Activated naive CD4-positive, alpha-beta T cell treated with anti-CD3 and anti-CD28 coated beads, Interleukin-2, amount 50 U/mL, for 72 hours (primary cell): ENCODE measurements at regions not wholly inside any gene's neighbourhood (a gene's known extent, or its start where the extent isn't known, plus 50 kb on each side); places are given as distances from the start of the nearest gene placed in this dataset.

ENCODE experiments used
- ATAC-seq, 2 donors: fragments of 150-1000 bp; cut with Tn5 transposase; 2 replicates each; pipeline ENCODE4 v1.10.0; 2021; ENCODE audit warnings: mild to moderate bottlenecking in 2 of 2, moderate library complexity in 2 of 2
- DNase-seq, 2 donors: peaks; one replicate each; pipeline ENCODE4 v3.0.0; 2021 to 2022; ENCODE audit warnings: low spot score in 2 of 2
- H3K27ac Mint-ChIP-seq, 2 donors: one replicate each; pipeline ENCODE4 v1.8.0; 2022; ENCODE audit warnings: mild to moderate bottlenecking in 2 of 2, mixed read lengths in 2 of 2
- H3K36me3 Mint-ChIP-seq, 2 donors: one replicate each; pipeline ENCODE4 v1.8.0; 2022; ENCODE audit warnings: mixed read lengths in 2 of 2
- H3K9me3 Mint-ChIP-seq, 2 donors: one replicate each; pipeline ENCODE4 v1.8.0; 2022; ENCODE audit warnings: mixed read lengths in 2 of 2

DNA sequence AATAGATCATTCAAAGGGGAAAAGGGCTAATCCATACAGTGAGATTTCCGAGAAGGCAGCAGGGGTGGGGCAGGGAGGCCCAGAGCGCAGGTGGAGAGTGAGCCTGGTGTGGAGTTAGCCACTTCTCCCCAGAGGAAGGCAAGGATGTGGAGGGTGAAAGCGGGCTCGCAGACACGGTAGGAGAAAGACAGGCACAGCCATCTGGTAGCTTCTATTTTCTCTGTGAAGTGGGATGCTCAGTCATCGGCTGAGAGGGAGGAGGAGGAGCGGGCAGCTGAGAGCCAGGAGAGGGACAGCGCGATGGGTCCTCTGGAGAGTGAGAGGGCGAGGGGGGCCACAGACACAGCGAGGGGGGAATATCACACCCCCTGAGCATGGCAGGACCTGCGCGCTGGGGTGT, 153.3 kb upstream of the NDUFV2 start:
- no peak overlapping the region for H3K27ac Mint-ChIP-seq

DNA sequence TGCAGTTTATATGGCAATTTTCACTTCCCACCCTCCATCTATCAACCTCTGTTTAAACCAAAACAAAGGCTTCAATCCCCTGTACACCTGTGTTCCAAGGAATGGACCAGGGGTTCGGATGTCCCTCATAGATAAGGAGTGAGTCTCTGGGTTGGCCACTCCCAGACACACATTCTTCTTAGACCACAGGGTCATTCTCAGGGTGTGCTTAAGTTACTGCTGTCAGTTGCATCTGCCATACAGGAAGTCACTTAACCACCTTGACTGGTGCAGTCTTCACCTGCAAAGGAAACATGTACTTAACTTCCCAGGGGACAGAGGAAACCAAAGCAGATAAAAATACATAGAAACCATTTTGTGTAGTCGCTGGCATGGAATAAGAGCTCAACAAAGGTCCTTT, 151.0 kb upstream of the NDUFV2 start:
- no peak for DNase-seq
- Mint-ChIP-seq H3K27ac (no peak overlapping the region), H3K9me3 (peaks cover 0 to 2% of the 10 kb centered on the region in 2 donors), H3K36me3 (no peaks in the 10 kb centered on the region)
- no peak for ATAC-seq

More for the DNA sequence above, 153.3 kb upstream of the NDUFV2 start:
- no peak for DNase-seq
- no peak for ATAC-seq
- Mint-ChIP-seq H3K9me3 (peaks cover 0 to 4% of the 10 kb centered on the region in 2 donors), H3K36me3 (no peaks in the 10 kb centered on the region)

DNA sequence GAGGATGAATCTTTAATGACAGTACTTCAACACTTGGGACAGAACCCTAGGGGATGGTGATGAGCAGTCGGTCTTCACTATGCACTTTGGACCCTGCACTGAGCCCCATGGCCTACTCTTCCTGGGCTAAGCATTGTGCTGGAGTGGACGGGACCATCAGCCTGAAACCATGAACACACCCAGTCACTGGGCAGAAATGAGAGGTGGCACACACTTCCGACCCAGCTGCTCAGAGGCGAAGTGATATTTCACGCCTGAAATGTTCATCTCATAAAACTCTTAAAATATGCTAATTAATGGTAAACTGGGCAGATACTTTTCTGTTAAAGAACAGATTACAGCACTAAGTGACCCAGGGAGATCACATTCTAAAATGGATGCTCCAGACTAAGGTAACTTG, 150.3 kb upstream of the NDUFV2 start:
- no peaks in the 10 kb centered on the region for H3K9me3 Mint-ChIP-seq
- H3K36me3 Mint-ChIP-seq: no peaks in the 10 kb centered on the region
- H3K27ac Mint-ChIP-seq: no peak overlapping the region
- ATAC-seq (no peak), DNase-seq (no peak)

DNA sequence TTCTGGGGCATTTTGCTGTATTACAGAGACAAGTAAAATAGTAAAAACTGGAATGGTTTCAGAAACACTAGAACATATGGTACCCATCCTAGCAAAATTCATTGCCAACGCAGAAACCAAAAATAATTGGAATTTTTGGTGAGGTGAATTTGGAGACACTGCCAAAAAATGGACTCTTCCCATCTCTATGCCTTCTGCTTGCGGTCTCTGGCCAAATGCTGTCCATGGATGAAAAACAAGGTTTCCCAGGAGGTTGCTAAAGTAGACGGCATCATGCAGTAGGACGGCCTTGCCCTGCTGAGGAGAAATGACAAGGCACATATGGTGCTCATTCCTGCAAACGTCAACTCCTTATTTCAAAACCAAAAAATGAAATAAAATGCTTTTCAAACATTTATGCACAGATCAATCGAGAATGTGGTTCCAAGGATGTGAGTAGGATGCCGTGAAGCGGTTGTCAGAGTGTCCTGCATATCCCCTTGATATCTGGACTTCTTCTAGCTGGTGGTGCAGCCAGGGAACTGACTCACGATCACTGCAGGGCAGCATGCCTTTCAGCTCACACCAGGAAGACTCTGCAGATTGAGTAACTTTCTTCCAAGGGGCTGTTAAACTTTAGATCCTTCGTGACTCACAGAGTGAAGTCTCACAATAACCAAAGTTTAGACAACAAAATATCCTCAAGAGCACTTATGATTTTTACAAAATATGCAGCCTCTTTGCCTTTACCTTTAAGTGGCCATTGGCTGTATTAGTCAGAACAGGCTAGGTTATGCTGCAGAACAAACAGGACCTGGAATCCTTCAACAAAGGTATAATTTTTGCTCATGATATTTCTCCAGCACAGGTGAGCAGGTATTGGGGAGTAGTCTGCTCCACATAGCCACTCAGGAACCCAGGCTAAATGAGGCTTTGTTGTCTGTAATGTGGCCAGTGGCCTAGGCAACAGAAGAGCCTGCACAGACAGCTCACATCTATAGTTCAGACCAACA, 149.4 kb upstream of the NDUFV2 start:
- no peak overlapping the region for H3K27ac Mint-ChIP-seq
- H3K9me3 Mint-ChIP-seq: no peaks in the 10 kb centered on the region
- no peaks in the 10 kb centered on the region for H3K36me3 Mint-ChIP-seq
- no peak for DNase-seq
- ATAC-seq: no peak

DNA sequence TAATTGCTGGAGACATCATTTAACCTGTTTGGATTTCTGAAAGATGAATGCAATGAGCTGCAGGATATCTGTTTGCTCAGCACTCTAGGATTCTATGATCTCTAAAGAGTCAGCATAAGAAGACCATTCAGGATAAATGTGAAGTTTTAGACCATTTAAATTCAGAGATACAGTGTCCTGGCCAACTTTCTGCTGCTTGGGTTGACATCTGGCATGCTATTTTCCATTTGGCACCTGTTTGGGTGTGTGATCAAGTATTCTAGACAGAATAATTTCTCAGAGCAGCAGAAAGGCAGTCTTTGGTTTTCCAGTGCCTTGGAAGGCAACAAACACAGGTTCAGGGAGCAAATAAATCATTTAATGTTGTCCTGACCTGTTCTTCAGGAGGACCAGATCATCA, 144.8 kb upstream of the NDUFV2 start:
- H3K9me3 Mint-ChIP-seq: no peaks in the 10 kb centered on the region
- DNase-seq (no peak), ATAC-seq (no peak)
- no peaks in the 10 kb centered on the region for H3K36me3 Mint-ChIP-seq
- H3K27ac Mint-ChIP-seq: no peak overlapping the region

DNA sequence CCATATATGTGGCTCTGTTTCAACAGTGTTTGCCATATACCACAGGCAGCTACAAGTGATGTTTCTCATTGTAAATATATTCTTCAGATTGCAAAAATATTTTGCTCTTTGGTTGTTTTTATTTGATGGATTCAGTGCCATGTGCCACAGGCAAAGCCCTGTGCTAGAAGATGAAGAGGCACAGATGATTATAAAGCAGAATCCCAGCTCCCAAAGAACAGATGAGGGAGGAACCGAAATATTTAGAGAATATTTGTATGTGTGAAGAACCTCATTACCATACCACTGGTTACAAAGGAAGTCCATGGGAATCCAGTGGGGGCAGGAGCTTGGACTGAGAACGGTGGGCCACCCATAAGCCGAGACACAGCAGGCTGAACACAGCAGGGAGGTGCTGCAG, 143.8 kb upstream of the NDUFV2 start:
- ATAC-seq (no peak), DNase-seq (no peak)
- no peak overlapping the region for H3K27ac Mint-ChIP-seq
- H3K9me3 Mint-ChIP-seq: no peaks in the 10 kb centered on the region
- H3K36me3 Mint-ChIP-seq: no peaks in the 10 kb centered on the region

DNA sequence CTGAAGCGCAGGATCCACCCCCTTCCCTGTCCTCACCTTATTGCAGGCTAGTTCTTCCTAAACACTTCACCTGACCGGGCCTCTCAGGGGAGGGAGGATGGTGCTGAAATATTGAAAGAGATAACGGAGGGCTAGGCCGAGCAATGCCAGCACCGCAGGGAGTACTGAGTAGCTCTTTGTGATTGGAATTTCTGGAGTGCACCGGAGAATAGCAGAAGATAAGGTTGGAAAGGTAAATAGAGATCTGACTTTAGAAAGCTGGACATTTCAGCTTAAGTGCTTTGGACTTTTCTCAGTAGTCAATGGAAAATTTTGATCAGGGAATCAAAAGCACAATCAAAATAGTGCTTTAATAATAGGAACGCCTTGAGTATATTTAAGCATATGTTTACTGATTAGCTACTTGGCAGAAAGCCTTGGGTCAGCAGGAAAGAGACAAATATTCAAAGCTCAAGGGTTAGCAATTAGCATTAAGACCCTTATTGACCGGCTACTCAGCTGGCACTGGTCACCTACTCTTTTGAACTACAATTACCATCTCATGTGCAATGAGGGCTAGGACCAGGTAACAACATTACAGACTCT, 142.9 kb upstream of the NDUFV2 start:
- H3K27ac Mint-ChIP-seq: peak overlapping the region in 1 of 2 donors; percentile 67
- ATAC-seq (no peak), DNase-seq (no peak)
- no peaks in the 10 kb centered on the region for H3K36me3 Mint-ChIP-seq
- no peaks in the 10 kb centered on the region for H3K9me3 Mint-ChIP-seq

DNA sequence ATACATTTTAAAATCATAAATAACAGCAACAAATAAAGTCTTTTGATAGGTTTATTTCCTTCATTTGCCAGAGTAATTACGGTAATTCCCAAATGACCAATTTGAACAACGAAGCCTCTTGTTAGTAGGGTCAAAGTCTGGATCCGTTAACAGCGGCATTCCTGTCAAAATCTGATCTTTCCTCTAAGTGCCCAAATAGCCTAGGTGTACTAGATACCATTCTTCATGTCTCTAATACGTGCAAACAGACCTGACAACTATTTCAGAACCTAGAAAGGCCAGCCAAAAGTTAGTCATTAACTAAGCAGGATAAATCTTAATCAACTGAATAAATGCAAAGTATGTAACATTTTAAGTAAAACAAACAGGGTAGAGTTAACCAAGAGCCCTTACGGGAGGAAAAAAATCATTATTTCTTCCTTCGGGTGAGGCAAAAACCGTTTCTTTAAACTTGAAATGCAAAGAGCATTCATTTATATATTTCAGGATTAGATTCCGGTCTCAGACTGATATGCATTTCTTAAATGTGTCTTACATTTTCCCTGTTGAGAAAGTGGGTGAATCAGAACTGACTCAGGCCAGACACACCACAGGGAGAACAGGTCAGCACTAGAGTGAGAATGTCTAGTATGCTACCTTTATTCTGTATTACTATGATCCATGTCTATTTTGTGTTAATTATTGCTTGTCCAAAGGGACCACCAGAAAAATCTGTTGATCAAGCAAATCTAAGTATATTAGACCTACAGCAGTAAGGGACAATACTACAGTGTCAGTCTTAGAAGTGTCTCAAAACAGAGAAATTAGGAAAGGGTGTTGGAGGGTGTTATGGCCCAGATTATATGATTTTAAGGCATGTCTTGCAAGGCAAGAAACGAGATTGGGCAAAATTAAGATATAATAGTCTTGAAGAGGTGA, 141.5 kb upstream of the NDUFV2 start:
- no peaks in the 10 kb centered on the region for H3K36me3 Mint-ChIP-seq
- no peaks in the 10 kb centered on the region for H3K9me3 Mint-ChIP-seq
- DNase-seq: no peak
- H3K27ac Mint-ChIP-seq: no peak overlapping the region
- ATAC-seq: no peak

DNA sequence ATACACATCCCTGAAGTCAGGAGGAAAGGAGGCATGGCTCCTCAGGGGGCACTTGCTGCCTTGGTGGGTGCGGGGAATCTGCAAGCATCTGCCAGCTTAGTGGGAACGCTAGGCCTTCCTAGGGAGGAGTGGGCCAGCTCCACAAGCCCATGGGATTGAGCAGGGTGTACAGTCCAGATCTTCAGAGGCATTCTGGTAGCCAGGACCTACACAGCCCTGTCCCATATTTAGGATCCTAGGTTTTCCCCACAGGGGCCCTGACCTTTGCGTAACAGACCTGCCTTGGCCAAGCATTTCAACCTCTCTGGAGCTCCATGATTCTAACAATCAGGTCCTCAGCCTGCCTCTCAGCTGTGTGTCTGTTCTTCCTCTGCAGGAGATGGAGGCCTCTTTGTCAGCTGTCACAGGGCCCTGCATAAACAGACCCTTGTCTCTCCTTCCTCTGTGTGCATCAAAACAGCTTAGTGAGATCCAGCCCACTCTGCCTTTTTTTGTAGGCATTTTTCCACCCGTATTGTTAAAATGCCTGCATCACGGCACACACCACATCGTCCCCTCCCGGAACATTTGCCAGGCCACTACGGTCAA, 140.2 kb upstream of the NDUFV2 start:
- H3K9me3 Mint-ChIP-seq: no peaks in the 10 kb centered on the region
- no peaks in the 10 kb centered on the region for H3K36me3 Mint-ChIP-seq
- H3K27ac Mint-ChIP-seq: no peak overlapping the region
- DNase-seq: no peak
- ATAC-seq: no peak

DNA sequence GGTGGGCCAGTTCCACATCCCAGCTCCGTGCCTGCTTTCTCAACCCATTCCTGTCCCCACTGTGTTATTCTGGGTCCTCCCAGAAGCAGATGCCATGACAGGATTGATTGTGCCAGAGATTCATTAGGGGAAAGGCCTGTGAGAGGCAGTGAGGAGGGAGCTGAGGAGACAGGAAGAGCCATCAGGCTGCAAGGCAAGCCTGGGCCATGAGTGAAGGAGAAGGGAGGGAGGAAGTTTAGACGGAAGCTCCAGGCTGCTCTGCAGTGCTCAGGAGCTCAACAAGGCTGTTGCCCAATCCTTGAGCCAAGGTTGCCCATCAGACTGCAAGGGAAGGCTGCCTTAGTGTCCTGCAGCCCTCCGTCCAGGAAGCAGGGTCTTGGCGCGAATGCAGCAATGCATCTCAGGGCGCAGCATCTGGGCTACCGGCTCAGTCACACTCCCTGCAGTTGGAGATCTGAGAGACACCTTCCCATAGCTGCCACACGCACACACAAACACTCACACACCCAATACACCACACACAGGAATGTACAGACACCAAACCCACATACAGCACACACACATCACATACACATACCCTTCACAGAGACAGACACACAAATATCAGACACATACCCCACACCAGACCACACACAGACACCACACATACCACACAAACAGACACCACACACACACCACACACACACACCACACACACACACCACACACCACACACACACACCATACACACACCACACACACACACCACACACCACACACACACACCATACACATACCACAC, 139.5 kb upstream of the NDUFV2 start:
- no peaks in the 10 kb centered on the region for H3K9me3 Mint-ChIP-seq
- no peaks in the 10 kb centered on the region for H3K36me3 Mint-ChIP-seq
- peak overlapping the region in 1 of 2 donors; percentile 16 for H3K27ac Mint-ChIP-seq
- DNase-seq (no peak), ATAC-seq (no peak)

DNA sequence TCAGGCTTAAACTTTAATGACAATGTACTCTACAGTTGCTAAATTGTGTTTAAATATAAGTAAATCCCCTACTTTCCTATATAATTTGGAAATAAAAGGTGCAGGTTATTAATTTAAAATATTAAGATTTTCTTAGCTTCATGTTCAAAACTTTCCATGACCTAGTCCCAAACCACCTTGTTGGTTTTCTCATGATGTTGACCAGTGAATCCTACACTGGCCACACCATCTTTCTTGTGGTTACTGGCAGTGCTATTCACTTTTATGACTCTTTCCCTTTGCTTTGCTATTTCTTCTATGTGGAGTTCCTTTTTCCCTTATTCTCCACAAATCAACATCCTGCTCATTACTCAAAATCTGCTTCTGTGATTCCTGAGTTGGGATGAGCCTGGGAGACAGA, 138.6 kb upstream of the NDUFV2 start:
- no peak overlapping the region for H3K27ac Mint-ChIP-seq
- H3K36me3 Mint-ChIP-seq: no peaks in the 10 kb centered on the region
- H3K9me3 Mint-ChIP-seq: no peaks in the 10 kb centered on the region
- ATAC-seq (no peak), DNase-seq (no peak)

DNA sequence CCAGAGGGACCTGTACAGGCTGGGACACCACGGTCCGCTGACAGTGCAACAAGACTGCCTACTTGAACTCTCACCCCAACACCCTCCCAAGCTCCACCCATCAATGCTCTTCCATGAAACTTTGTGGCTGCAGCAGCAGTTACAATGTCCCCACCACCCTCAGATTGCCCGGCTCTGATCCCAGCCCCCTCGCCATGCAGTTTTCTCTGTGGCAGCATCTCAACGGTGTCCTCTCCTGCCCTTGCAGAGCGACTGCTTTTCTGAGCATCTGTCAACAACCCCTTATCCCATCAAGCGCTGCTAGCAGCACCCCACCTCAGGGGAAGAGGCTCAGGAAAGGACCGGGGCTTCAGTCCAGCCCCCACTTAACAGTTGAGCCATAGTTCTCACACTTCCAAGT, 137.1 kb upstream of the NDUFV2 start:
- DNase-seq: no peak
- ATAC-seq: no peak
- Mint-ChIP-seq H3K36me3 (no peaks in the 10 kb centered on the region), H3K9me3 (no peaks in the 10 kb centered on the region), H3K27ac (no peak overlapping the region)

DNA sequence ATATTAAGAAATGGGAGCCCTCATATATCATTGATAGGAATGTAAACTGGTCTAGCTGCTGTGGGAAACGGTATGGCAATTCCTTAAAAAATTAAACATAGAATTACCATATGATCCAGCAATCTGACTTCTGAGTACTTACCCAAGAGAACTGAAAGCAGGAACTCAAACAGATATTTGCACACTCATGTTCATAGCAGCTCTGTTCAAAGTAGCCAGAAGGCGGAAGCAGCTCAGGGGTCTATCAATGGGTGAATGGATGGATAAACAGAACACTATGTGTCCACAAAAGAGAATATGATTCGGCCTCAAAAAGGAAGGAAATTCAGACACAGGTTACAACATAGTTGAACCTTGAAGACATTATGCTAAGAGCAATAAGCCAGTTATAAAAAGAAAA, 135.7 kb upstream of the NDUFV2 start:
- H3K36me3 Mint-ChIP-seq: no peaks in the 10 kb centered on the region
- DNase-seq (no peak), ATAC-seq (no peak)
- no peak overlapping the region for H3K27ac Mint-ChIP-seq
- H3K9me3 Mint-ChIP-seq: no peaks in the 10 kb centered on the region

DNA sequence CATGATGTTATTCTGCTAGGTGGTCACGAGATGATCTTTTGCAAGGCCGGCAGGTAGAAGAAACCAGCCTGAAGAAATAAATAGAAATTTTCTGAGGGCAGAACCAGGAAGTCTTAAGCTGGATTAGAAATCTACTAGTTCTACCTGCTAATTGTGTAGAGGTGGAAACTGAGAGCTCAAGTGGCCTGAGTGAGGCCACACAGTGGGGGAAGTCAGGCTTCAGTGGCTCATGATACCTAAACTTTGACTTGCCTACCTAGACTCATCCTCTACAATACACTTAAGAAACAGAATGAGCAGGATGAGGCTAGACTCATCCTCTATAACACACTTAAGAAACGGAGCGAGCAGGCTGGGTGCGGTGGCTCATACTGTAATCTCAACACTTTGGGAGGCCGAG, 134.9 kb upstream of the NDUFV2 start:
- no peak for DNase-seq
- no peaks in the 10 kb centered on the region for H3K9me3 Mint-ChIP-seq
- ATAC-seq: no peak
- H3K36me3 Mint-ChIP-seq: no peaks in the 10 kb centered on the region
- no peak overlapping the region for H3K27ac Mint-ChIP-seq

DNA sequence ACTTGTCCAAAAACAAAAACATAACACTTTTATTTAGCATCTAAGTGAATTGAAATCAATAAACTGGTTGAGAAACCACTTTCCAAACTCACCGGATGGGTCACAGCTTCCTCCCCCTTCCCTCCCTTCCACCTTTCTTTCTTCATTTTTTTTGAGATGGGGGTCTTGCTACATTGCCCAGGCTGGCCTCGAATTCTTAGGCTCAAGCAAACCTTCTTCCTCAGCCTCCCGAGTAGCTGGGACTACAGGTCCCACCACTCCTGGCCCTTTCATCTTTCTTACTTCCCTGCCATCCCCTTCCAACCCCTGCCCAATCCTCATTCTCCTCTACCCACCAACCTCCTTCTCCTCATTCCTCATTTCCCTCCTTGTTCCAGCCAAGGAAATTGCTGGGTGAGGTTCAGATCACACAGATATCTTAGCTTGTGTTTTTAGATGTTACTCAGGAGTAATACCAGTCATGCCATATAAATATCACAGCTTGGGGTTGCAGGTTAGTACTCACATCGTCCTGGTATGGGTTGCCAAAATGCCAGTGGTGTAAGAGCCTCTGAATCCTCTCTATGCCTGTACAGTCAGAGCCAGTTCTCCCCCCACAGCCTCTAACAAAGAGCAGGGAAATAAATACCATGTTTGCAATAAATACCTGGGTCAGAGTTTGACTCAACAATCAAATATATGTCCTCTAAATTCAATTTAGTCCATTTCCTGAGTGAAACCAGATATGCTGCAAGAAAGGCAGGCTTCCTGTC, 132.7 kb upstream of the NDUFV2 start:
- no peak overlapping the region for H3K27ac Mint-ChIP-seq
- DNase-seq: no peak
- H3K36me3 Mint-ChIP-seq: no peaks in the 10 kb centered on the region
- peaks cover 0 to 4% of the 10 kb centered on the region in 2 donors for H3K9me3 Mint-ChIP-seq
- no peak for ATAC-seq
